Activated naive CD8-positive, alpha-beta T cell treated with anti-CD3 and anti-CD28 coated beads, Interleukin-2, amount 10 ng/mL, durations not matched to agents 7 days and 5 days (primary cell): ENCODE measurements at regions not wholly inside any gene's neighbourhood (a gene's known extent, or its start where the extent isn't known, plus 50 kb on each side); places are given as distances from the start of the nearest gene placed in this dataset.
"Not testable (repeated sequence)": the region's sequence is repeated elsewhere in the genome, so short reads cannot be mapped to it uniquely, and the experiment has no call there.

Experiments
- ATAC-seq: fragments of 150-1000 bp; cut with Tn5 transposase; one replicate; pipeline ENCODE4 v1.10.0; 2021; ENCODE audit warnings: low read depth, moderate library complexity
- POLR2A ChIA-PET: fragments of 350-600 bp; sonication (Branson Sonifier 250); formaldehyde crosslinking; loops from one replicate; lab custom pipeline; 2021; ENCODE audit warnings: antibody characterized with exemption; lab: Charles Lee
- DNase-seq: peaks from one replicate; pipeline ENCODE4 v3.0.0; 2021
- H3K27ac Mint-ChIP-seq: one replicate; pipeline ENCODE4 v1.8.0; 2022; ENCODE audit warnings: mild to moderate bottlenecking, mixed read lengths
- H3K27me3 Mint-ChIP-seq: one replicate; pipeline ENCODE4 v1.8.0; 2022; ENCODE audit warnings: mild to moderate bottlenecking, moderate library complexity, mixed read lengths
- H3K36me3 Mint-ChIP-seq: one replicate; pipeline ENCODE4 v1.8.0; 2021; ENCODE audit warnings: mild to moderate bottlenecking, mixed read lengths
- H3K4me1 Mint-ChIP-seq: one replicate; pipeline ENCODE4 v1.8.0; 2021; ENCODE audit warnings: mixed read lengths
- H3K4me3 Mint-ChIP-seq: one replicate; pipeline ENCODE4 v1.8.0; 2022; ENCODE audit warnings: mild to moderate bottlenecking, moderate library complexity, mixed read lengths
- H3K9me3 Mint-ChIP-seq: one replicate; pipeline ENCODE4 v1.8.0; 2021; ENCODE audit warnings: mixed read lengths

DNA sequence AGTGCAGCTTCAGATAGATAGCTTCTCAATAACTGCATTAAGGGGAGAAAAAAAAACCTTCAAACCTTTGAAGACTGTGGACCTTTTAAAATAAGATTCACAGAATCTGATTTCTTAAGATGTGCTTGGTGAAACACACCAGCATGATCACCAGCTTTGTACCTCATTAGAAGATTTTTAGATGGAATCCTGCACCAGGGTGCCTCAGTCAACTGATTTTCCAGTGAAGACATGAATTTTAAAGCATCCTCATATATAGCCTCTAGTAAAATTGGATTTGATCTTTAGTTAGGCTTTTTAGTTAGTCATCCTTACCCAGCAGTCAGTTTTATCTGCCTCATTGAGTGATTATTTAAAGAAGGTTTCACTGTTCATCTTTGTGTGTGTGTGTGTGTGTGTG, 208.6 kb upstream of the DEPDC1 start:
- Mint-ChIP-seq H3K4me1 (no peaks in the 10 kb centered on the region), H3K4me3 (no peak overlapping the region), H3K36me3 (no peaks in the 10 kb centered on the region), H3K27ac (no peak overlapping the region), H3K27me3 (no peaks in the 10 kb centered on the region), H3K9me3 (peaks cover 9% of the 10 kb centered on the region)
- ATAC-seq (no peak), DNase-seq (no peak)
- POLR2A ChIA-PET = no interaction called here

DNA sequence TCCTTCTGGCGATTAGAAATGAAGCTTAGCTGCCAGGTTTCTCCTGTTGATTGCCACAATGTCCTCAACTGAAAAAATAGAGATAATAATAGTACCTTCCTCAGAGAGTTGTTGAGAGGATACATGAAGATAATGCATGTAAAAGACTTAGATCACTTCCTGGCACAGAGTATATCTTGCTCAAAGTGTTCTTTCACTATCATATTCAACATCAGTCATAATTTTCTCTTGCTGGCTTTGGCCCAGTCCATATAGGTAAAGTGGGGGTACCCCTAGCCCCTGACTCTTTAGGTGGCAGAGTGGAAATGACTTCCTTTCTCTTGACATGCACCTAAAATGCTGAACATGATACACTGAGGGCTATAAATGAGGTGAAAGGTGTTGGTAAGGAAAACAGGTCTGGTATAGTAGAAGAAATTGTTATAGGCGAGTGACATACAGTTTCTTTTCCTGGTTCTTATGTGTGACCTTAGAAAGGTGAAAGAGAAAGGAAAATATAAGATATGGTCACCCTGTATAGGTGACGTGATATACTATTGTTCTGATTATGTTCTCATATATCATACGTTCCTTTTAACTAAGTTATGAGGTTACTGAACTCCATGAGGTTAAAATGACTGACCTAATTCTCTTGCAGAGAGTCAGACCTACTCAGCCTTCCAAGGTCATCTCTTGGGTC, 209.9 kb upstream of the DEPDC1 start:
- peaks cover 9% of the 10 kb centered on the region for H3K9me3 Mint-ChIP-seq

DNA sequence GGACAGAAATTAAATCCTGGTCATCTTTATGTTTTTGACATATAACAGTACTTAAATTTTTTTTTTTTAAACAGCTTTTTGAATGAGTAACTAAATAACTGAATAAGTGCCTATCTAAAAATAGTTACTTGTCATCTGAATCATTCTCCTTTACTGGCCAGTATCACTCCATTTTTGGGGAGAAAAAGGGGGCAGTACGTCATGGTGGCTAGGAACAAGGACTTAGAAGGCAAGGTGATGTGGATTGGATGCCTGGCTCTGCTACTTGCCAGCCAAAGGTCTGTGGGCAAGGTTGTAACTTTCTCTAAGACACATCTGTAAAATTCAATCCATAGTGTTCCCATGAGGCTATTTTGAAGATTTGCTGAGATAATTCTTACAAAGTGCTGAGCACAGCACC, 220.4 kb upstream of the DEPDC1 start:
- POLR2A ChIA-PET = no interaction called here

More for the DNA sequence above, 209.9 kb upstream of the DEPDC1 start:
- POLR2A ChIA-PET = no interaction called here
- Mint-ChIP-seq H3K27ac (no peak overlapping the region), H3K4me1 (no peaks in the 10 kb centered on the region), H3K36me3 (no peaks in the 10 kb centered on the region), H3K27me3 (no peaks in the 10 kb centered on the region), H3K4me3 (no peak overlapping the region)
- DNase-seq = no peak
- no peak for ATAC-seq

DNA sequence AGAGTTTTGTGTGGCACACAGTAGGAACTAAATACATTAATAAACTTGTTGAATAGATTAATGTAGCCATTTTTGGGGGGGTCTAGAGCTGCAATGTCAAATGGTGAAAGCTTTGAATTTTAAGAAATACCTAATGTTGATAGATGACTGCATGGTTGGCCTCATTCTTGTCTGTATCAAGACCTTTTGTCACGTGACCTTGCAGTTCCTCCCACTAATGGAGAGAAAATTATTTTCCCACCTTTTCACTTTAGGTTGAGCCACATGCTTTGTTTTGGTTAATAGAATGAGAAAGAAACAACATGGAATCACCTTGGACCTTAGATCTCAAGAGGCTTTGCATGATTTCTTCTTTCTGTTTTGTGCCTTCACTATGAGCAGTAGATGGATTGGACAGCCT, 223.6 kb upstream of the DEPDC1 start:
- Mint-ChIP-seq H3K4me3 (no peak overlapping the region), H3K36me3 (no peaks in the 10 kb centered on the region), H3K27me3 (no peaks in the 10 kb centered on the region), H3K27ac (no peak overlapping the region), H3K9me3 (no peaks in the 10 kb centered on the region), H3K4me1 (no peaks in the 10 kb centered on the region)
- DNase-seq (no peak), ATAC-seq (no peak)
- POLR2A ChIA-PET = no interaction called here

More for the DNA sequence above, 220.4 kb upstream of the DEPDC1 start:
- Mint-ChIP-seq H3K9me3 (no peaks in the 10 kb centered on the region), H3K36me3 (no peaks in the 10 kb centered on the region), H3K4me1 (no peaks in the 10 kb centered on the region), H3K4me3 (no peak overlapping the region), H3K27ac (no peak overlapping the region), H3K27me3 (no peaks in the 10 kb centered on the region)
- DNase-seq (no peak), ATAC-seq (no peak)

DNA sequence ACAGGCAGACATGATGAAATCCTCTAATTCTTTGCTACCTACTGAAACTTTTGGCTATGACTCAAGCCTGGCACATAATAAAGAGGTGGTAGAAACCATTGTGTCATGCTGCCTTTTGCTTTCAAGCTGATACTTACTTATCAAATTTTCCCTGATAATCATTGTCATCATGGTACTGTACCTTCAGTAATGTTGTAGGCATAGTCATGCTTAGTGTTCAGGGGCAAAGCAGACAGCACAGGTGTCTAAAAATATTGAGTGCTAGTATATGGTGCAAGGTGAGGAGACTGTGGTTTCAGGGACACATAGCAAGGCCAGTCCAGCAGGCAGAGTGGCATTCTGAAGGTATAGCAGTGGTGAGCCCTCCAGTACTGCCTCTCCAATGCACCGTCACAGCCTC, 226.9 kb upstream of the DEPDC1 start:
- ATAC-seq (no peak), DNase-seq (no peak)
- POLR2A ChIA-PET = no interaction called here
- Mint-ChIP-seq H3K27me3 (no peaks in the 10 kb centered on the region), H3K36me3 (no peaks in the 10 kb centered on the region), H3K9me3 (no peaks in the 10 kb centered on the region), H3K27ac (no peak overlapping the region), H3K4me1 (no peaks in the 10 kb centered on the region), H3K4me3 (no peak overlapping the region)

DNA sequence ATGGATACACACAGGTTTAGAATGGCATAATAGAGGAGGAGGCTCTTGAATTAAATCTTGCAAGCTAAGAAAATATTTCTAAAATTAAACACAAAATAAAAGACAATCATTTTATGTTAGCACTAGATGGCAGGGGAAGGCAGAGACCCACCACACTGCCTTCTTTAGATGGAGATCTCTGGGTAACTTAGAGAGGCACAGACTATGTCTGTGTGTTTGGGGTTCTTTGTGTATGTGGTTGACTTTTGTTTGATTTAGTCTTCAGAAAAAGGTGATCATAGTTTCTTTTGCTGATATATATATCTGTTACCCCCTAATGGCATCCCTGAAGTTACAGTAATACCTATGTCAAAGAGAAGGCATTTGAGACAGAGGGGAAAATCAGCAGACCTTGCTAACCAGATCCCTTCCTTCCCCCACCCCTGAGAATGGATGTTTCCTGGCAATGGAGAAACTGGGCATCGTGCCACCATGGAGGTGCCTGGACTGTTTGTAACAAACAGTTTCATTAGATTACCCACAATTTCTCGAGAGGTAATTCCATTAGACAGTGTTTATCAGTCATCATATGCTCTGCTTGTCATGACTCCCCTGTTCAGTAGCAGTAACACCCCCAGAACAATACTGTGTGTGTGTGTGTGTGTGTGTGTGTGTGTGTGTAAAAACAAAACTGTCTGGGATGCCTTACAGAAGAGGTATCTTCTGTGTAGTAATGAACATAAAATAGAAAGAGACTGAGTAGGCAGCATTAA, 228.3 kb upstream of the DEPDC1 start:
- no peaks in the 10 kb centered on the region for H3K4me1 Mint-ChIP-seq
- DNase-seq = no peak
- POLR2A ChIA-PET = no interaction called here
- no peak for ATAC-seq
- H3K27ac Mint-ChIP-seq = no peak overlapping the region
- peaks cover 2% of the 10 kb centered on the region for H3K9me3 Mint-ChIP-seq
- H3K4me3 Mint-ChIP-seq = no peak overlapping the region
- H3K27me3 Mint-ChIP-seq = no peaks in the 10 kb centered on the region
- no peaks in the 10 kb centered on the region for H3K36me3 Mint-ChIP-seq

DNA sequence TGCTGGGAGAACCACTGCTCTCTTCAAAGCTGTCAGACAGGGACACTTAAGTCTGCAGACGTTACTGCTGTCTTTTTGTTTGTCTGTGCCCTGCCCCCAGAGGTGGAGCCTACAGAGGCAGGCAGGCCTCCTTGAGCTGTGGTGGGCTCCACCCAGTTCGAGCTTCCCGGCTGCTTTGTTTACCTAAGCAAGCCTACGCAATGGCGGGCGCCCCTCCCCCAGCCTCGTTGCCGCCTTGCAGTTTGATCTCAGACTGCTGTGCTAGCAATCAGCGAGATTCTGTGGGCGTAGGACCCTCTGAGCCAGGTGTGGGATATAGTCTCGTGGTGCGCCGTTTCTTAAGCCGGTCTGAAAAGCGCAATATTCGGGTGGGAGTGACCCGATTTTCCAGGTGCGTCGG, 242.6 kb upstream of the DEPDC1 start:
- H3K36me3 Mint-ChIP-seq, H3K4me1 Mint-ChIP-seq, ATAC-seq, H3K4me3 Mint-ChIP-seq, H3K27me3 Mint-ChIP-seq, H3K27ac Mint-ChIP-seq, DNase-seq, H3K9me3 Mint-ChIP-seq, POLR2A ChIA-PET: not testable (repeated sequence)

DNA sequence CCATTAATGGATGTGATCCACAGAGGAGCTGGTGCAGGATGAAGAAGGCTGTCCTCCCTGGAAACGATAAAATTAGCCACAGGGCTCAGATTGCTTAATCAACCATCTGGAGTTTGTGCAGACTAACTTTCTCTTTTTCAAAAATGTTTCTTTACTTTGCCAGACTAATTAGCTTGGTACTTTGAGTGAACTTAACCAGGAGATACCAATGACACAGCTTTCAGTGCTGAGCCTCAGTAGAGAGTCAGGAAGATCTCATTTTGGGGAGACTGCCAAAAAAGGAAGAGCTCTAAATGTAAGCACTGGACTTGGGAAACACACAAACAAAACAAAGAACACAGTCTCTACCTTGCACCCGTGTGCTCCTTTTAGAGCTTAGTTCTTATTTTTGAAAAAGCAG, 248.1 kb upstream of the DEPDC1 start:
- H3K27ac Mint-ChIP-seq = no peak overlapping the region

DNA sequence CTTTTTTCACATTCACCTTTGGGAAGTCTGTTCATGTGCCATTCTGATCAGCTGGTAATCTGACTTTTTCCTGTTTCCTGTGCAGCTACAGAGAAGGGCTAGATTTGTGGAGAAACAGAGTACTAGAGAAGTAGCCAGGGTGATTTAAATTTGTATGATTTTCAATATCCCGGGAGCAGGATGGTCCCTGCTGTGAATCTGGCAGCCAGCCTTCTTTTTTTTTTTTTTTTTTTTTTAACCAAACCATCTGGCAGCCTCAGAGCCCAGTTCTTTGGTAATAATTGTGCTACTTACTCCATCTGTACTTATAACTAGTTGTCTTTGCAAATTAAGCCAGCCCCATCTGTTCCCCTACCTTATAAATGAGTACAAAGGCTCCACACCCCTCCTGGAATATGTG, 248.6 kb upstream of the DEPDC1 start:
- H3K36me3 Mint-ChIP-seq = no peaks in the 10 kb centered on the region
- H3K4me1 Mint-ChIP-seq = no peaks in the 10 kb centered on the region
- no peak overlapping the region for H3K27ac Mint-ChIP-seq
- POLR2A ChIA-PET = no interaction called here
- peaks cover 11% of the 10 kb centered on the region for H3K9me3 Mint-ChIP-seq
- no peak overlapping the region for H3K4me3 Mint-ChIP-seq
- no peak for ATAC-seq
- DNase-seq = no peak
- no peaks in the 10 kb centered on the region for H3K27me3 Mint-ChIP-seq

More for the DNA sequence above, 248.1 kb upstream of the DEPDC1 start:
- peaks cover 11% of the 10 kb centered on the region for H3K9me3 Mint-ChIP-seq
- H3K36me3 Mint-ChIP-seq = no peaks in the 10 kb centered on the region
- POLR2A ChIA-PET = no interaction called here
- H3K4me3 Mint-ChIP-seq = no peak overlapping the region
- no peak for ATAC-seq
- no peak for DNase-seq
- H3K4me1 Mint-ChIP-seq = no peaks in the 10 kb centered on the region
- no peaks in the 10 kb centered on the region for H3K27me3 Mint-ChIP-seq

DNA sequence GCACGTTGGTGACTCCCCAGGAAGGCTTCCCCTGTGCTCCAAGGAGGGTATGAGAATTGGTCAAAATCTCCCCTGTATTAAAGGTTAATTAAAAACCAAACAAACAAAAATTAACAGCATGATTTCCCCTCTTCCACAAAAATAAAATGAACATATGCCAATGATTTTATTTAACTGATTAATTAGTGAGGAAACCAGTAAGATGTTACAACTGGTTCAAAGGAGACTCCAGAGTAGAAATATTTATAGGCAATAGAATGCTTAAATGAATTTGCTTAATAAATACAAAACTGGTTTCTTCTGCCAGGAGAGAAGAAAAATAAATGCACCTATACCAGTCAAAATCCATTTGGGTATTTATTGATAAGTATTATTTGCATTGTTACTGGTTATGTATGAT, 249.5 kb upstream of the DEPDC1 start:
- no peaks in the 10 kb centered on the region for H3K4me1 Mint-ChIP-seq
- DNase-seq = no peak
- no peak for ATAC-seq
- no peaks in the 10 kb centered on the region for H3K36me3 Mint-ChIP-seq
- no peak overlapping the region for H3K27ac Mint-ChIP-seq
- H3K4me3 Mint-ChIP-seq = no peak overlapping the region
- peaks cover 7% of the 10 kb centered on the region for H3K9me3 Mint-ChIP-seq
- H3K27me3 Mint-ChIP-seq = no peaks in the 10 kb centered on the region
- POLR2A ChIA-PET = no interaction called here

DNA sequence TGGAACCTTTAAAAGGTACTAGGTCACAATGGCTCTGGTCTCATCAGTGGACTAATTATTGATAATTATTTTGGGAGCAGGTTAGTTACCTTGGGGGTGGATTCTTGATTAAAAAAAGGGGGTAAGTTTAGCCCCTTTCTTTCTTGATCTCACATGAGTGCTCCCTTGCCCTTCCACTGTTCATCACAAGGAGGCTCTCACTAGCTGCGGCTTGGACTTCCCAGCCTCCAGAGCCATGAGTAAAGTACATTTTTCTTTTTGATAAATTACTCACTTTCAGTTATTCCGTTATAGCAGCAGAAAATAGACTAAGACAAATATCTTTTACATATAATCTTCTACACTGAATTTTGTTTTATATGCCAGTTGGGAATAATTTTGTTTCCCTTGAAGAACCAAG, 254.8 kb upstream of the DEPDC1 start:
- Mint-ChIP-seq H3K36me3 (no peaks in the 10 kb centered on the region), H3K9me3 (no peaks in the 10 kb centered on the region), H3K4me3 (no peak overlapping the region), H3K27ac (no peak overlapping the region), H3K27me3 (no peaks in the 10 kb centered on the region), H3K4me1 (no peaks in the 10 kb centered on the region)
- POLR2A ChIA-PET = no interaction called here
- no peak for ATAC-seq
- no peak for DNase-seq

DNA sequence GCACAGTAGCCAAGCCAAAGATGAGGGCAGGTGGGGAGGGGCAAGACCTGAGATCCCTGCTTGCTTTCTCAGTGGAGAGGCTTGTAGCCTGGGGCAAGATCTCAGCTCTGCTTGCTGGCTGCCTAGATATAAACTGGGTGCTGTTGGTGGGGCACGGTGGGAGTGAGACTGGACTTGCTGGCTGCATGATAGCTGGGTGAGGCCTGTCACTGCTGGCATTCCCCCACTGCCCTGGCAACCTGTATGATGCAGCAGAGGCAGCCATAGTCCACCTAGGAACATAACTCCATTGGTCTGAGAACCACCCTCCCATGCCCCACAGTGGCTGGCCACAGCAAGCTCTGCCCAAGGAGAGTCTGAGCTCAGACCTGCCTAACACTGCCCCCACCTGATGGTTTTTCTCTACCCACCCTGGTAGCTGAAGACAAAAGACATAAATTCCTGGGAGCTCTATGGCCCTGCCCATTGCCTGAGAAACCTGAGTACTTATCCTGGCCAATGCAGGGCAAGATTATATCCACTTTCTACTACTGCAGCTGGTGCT, 261.9 kb upstream of the DEPDC1 start:
- DNase-seq = no peak
- no peak overlapping the region for H3K27ac Mint-ChIP-seq
- H3K27me3 Mint-ChIP-seq = no peaks in the 10 kb centered on the region
- H3K9me3 Mint-ChIP-seq = peaks cover 5% of the 10 kb centered on the region
- POLR2A ChIA-PET = no interaction called here
- no peaks in the 10 kb centered on the region for H3K4me1 Mint-ChIP-seq
- ATAC-seq = no peak
- H3K4me3 Mint-ChIP-seq = no peak overlapping the region
- no peaks in the 10 kb centered on the region for H3K36me3 Mint-ChIP-seq

DNA sequence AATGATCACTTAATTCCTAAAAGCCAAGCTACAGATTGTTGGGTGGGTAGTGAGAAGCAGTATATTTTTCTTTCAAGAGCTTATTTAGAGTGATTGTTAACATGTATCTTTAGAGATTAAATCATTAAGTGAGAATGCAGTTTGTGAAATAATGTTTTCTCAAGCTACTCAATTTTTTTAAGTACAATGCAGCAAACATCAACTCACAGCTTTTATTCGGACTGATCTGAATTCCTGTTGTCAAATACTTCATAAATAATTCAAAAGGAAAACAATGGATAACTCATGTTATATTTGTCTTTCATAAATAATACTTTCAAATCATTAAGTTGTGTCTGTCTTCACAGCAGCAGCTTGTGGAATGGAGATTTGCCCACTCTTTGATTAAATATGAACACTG, 271.1 kb upstream of the DEPDC1 start:
- ATAC-seq (no peak), DNase-seq (no peak)
- Mint-ChIP-seq H3K4me1 (no peaks in the 10 kb centered on the region), H3K36me3 (no peaks in the 10 kb centered on the region), H3K27ac (no peak overlapping the region), H3K4me3 (no peak overlapping the region), H3K9me3 (peaks cover 2% of the 10 kb centered on the region), H3K27me3 (no peaks in the 10 kb centered on the region)
- POLR2A ChIA-PET = no interaction called here

DNA sequence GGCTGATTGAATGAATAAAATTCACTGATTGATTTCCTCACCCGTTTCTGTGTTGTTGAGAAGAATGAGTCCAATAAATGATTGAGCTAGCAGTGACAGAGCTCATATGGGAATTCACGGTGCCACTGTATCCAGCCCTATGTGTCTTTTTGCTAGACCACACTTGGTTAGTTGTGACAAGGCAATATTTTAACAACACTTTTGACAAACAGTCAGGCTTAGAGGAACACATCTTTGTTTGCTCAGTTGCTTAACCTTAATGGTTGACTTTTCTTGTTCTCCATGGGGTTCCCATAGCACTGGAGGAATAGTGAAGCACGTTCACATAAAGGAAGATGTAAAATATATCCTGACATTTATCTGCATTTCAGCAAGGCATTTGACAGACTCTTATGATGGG, 273.9 kb upstream of the DEPDC1 start:
- POLR2A ChIA-PET = no interaction called here
- no peaks in the 10 kb centered on the region for H3K27me3 Mint-ChIP-seq
- H3K36me3 Mint-ChIP-seq = peaks cover 1% of the 10 kb centered on the region
- no peak for ATAC-seq
- no peak for DNase-seq
- no peaks in the 10 kb centered on the region for H3K4me1 Mint-ChIP-seq
- no peak overlapping the region for H3K4me3 Mint-ChIP-seq
- H3K9me3 Mint-ChIP-seq = peaks cover 5% of the 10 kb centered on the region
- H3K27ac Mint-ChIP-seq = no peak overlapping the region
